ENCODE measurements at regions not wholly inside any gene's neighbourhood (a gene's known extent, or its start where the extent isn't known, plus 50 kb on each side); places are given as distances from the start of the nearest gene placed in this dataset.

DNA sequence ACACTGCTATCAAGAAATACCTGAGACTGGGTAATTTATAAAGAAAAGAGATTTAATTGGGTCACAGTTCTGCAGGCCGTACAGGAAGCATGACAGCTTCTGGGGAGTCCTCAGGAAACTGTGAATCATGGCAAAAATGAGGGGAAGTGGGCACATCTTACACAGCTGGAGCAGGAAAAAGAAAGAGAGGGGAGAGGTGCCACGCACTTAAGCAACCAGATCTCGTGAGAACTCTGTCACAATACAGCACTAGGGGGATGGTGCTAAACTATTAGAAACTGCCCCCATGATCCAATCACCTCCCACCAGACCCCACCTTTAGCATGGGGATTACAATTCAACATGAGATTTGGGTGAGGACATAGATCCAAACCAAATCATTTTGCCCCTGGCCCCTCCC is 105.5 kb upstream of the CPLX2 start:
- Mint-ChIP-seq H3K4me3 (no peak overlapping the region), H3K36me3 (no peaks in the 10 kb centered on the region), H3K27ac (no peak overlapping the region), H3K27me3 (peaks cover 35% of the 10 kb centered on the region), H3K9me3 (peaks cover 15% of the 10 kb centered on the region), H3K4me1 (no peaks in the 10 kb centered on the region)
- no peak for ATAC-seq

- Mint-ChIP-seq H3K9me3 (peaks cover 13% of the 10 kb centered on the region), H3K4me1 (no peaks in the 10 kb centered on the region), H3K4me3 (no peak overlapping the region), H3K36me3 (no peaks in the 10 kb centered on the region), H3K27me3 (peaks cover 37% of the 10 kb centered on the region), H3K27ac (no peak overlapping the region)
- no peak for ATAC-seq
These were observed 104.4 kb upstream of the CPLX2 start for GRCh38 chr5:175766963-175767362.

DNA sequence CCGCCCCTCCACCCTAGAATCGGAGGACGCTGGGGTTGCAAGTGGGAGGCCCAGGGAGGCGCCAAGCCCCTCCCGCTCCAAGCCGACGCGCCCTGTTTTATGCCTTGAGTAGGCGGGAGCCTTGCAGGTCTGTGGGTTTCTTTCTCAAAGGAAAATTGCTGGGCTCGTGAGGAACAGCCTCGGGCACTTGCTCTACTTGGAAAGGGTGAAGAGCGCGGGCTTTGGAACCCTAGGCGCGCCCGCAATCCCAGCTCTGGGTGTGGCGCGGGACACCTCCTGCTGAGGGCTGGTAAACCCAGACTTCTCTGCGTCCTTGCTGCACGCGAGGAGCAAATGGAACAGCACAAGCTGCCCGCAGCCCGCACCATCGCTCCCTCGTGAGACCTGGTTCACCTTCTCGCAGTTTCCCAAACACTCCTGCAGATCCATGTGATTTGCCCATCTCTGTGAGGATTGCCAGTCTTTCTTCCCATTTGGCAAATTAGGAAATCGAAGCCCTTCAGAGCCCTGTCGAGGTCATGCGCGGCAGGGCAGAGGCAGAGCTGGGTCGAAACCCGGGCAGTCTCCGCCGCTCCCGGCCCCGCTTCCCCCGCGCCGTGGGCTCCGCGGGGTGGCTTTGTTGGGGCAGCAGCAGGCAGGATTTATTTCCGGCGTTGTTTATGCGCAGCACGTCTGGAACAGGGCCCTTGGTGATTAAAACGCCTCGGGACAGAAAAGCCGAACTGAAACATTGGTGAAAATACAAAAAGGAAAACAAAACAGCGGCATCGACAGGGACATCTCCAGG is 98.4 kb upstream of the CPLX2 start:
- H3K27ac Mint-ChIP-seq = no peak overlapping the region
- no peaks in the 10 kb centered on the region for H3K36me3 Mint-ChIP-seq
- no peak for ATAC-seq
- no peaks in the 10 kb centered on the region for H3K4me1 Mint-ChIP-seq
- H3K9me3 Mint-ChIP-seq = peaks cover 4% of the 10 kb centered on the region
- peaks cover 41% of the 10 kb centered on the region for H3K27me3 Mint-ChIP-seq
- H3K4me3 Mint-ChIP-seq = no peak overlapping the region

DNA sequence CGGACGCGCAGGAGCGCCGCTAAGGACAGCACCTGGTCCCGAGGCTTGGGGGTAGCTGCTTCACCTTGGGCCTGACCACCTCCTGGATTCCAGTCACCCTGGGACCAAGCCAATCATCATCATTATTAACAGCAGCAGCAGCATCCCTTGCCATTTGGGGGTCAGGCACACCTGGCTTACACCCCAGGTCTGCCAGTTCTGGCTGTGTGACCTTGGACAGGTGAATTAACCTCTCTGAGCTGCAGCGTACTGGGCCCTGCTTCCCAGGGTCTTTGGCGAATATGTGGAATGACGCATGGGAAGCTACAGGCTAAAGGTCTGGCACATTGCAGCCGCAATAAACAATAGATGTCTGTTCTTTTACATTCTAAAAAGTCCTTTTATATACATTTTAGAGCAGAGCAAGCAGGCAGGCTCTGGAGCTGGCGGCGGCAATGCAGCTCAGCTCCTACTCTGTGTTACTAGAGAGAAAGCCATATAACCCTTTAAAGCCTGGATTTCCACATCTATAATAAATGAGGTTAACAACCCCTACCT is 97.8 kb upstream of the CPLX2 start:
- no peak overlapping the region for H3K27ac Mint-ChIP-seq
- no peaks in the 10 kb centered on the region for H3K9me3 Mint-ChIP-seq
- ATAC-seq = no peak
- H3K36me3 Mint-ChIP-seq = no peaks in the 10 kb centered on the region
- H3K27me3 Mint-ChIP-seq = peaks cover 41% of the 10 kb centered on the region
- no peaks in the 10 kb centered on the region for H3K4me1 Mint-ChIP-seq
- no peak overlapping the region for H3K4me3 Mint-ChIP-seq

DNA sequence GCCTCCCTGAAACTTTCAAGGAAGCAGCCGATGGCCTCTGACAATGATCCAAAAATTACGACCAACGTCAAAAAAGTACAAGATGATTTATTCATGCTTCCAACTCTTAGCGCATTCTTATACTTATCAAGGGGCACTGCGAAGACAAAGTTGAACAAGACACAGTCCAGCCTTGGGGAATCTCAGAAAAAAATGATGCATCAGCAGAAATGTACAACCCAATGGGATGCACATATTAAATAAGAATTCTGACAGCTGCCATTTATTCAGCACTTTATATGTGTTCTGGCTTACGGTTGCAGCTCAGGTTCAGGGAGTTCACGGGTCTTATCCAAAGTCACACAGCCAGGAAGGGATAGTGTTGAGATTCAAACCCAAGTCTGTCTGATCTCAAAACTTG is 96.0 kb upstream of the CPLX2 start:
- Mint-ChIP-seq H3K27ac (no peak overlapping the region), H3K27me3 (peaks cover 36% of the 10 kb centered on the region), H3K9me3 (no peaks in the 10 kb centered on the region), H3K36me3 (no peaks in the 10 kb centered on the region), H3K4me3 (no peak overlapping the region), H3K4me1 (no peaks in the 10 kb centered on the region)
- ATAC-seq = no peak

DNA sequence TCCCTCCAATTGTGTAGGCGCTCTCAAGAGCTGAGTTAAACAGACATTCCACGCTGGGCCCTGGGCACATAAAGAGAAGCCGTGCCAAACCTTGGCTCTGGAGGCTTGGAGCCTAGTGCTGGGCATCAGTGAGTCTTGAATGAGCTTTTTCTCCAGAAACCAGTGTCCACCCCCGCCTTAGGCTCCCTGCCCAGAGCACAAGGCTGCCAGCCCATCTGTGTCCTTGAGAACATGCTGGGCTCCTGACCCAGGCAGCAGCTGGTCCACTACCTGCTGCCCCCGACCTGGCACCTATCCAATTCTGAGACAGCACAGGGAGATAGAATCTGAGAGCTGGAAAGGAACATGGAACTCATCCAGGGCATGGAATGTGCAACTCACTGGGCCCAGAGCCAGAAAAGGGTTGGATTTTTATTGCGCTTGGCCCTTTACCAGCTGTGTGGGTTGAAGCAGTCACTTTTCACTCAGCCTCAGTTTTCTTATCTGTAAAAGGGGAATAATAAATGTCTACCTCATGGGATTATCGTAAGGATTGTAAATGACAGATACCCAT is 92.4 kb upstream of the CPLX2 start:
- ATAC-seq = no peak
- Mint-ChIP-seq H3K4me3 (no peak overlapping the region), H3K9me3 (no peaks in the 10 kb centered on the region), H3K27ac (no peak overlapping the region), H3K4me1 (no peaks in the 10 kb centered on the region), H3K36me3 (no peaks in the 10 kb centered on the region), H3K27me3 (peaks cover 24% of the 10 kb centered on the region)

DNA sequence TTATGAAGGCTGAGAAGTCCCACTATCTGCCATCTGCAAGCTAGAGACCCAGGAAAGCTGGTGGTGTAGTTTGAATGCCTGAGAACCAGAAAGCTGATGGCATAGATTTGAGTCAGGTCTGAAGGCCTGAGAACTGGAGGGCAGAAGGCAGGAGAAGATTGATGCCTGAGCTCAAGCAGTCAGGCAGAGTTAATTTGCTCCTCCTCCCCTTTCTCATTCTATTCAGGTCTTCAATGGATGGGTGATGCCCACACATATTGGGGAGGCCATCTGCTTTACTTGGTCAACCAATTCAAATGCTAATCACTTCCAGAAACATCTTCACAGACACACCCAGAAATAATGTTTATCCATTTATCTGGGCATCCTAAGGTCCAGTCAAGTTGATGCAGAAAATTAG is 87.6 kb upstream of the CPLX2 start:
- Mint-ChIP-seq H3K36me3 (no peaks in the 10 kb centered on the region), H3K27me3 (peaks cover 47% of the 10 kb centered on the region), H3K27ac (no peak overlapping the region)

DNA sequence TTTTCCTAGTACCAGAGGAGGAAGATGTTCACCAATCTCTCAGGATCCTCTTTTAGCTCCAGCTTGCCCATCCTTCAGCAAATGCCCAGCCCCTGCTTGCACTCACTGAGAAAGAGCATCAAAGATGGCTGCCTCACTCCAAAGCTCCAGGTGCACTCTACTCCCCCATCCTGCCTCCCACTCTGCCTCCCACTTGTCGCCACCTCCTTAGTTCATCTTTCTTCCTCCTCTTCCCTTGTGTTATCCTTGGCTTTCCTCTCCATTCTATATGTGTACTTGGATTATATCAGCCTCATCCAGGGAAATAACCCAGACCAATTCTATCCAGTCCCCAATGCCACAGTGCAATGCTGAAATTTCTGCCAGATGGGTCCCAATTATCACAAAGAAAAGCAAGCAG is 87.1 kb upstream of the CPLX2 start:
- Mint-ChIP-seq H3K27ac (no peak overlapping the region), H3K9me3 (peaks cover 3% of the 10 kb centered on the region), H3K4me1 (no peaks in the 10 kb centered on the region), H3K27me3 (peaks cover 51% of the 10 kb centered on the region), H3K36me3 (no peaks in the 10 kb centered on the region), H3K4me3 (no peak overlapping the region)
- ATAC-seq = no peak

More for the DNA sequence above, 87.6 kb upstream of the CPLX2 start:
- Mint-ChIP-seq H3K9me3 (peaks cover 3% of the 10 kb centered on the region), H3K4me1 (no peaks in the 10 kb centered on the region), H3K4me3 (no peak overlapping the region)
- no peak for ATAC-seq

DNA sequence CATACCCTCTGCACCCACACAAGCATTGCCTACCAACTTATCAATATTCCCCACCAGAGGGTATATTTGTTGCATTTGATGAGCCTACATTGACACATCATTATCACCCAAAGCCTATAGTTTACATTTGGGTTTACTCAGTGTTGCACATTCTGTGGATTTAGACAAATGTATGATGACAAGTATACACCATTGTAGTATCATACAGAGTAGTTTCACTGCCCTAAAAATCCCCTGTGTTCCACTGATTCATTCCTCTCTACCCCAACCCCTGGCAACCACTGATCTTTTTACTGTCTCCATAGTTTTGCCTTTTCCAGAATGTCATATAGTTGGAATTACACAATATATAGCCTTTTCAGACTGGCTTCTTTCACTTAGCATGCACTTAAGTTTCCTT is 85.7 kb upstream of the CPLX2 start:
- H3K27ac Mint-ChIP-seq = no peak overlapping the region
- H3K27me3 Mint-ChIP-seq = peaks cover 65% of the 10 kb centered on the region
- no peak overlapping the region for H3K4me3 Mint-ChIP-seq
- no peaks in the 10 kb centered on the region for H3K36me3 Mint-ChIP-seq
- peaks cover 3% of the 10 kb centered on the region for H3K9me3 Mint-ChIP-seq
- ATAC-seq = no peak
- no peaks in the 10 kb centered on the region for H3K4me1 Mint-ChIP-seq

GRCh38 chr5:175788155-175788787 is 83.1 kb upstream of the CPLX2 start:
- peaks cover 3% of the 10 kb centered on the region for H3K9me3 Mint-ChIP-seq
- ATAC-seq = no peak
- H3K4me1 Mint-ChIP-seq = no peaks in the 10 kb centered on the region
- peaks cover 82% of the 10 kb centered on the region for H3K27me3 Mint-ChIP-seq
- no peaks in the 10 kb centered on the region for H3K36me3 Mint-ChIP-seq
- H3K4me3 Mint-ChIP-seq = no peak overlapping the region
- no peak overlapping the region for H3K27ac Mint-ChIP-seq

GRCh38 chr5:175789670-175790069 is 81.7 kb upstream of the CPLX2 start:
- no peak for ATAC-seq
- H3K36me3 Mint-ChIP-seq = no peaks in the 10 kb centered on the region
- no peak overlapping the region for H3K4me3 Mint-ChIP-seq
- no peak overlapping the region for H3K27ac Mint-ChIP-seq
- H3K27me3 Mint-ChIP-seq = peaks cover 88% of the 10 kb centered on the region
- no peaks in the 10 kb centered on the region for H3K4me1 Mint-ChIP-seq
- no peaks in the 10 kb centered on the region for H3K9me3 Mint-ChIP-seq

DNA sequence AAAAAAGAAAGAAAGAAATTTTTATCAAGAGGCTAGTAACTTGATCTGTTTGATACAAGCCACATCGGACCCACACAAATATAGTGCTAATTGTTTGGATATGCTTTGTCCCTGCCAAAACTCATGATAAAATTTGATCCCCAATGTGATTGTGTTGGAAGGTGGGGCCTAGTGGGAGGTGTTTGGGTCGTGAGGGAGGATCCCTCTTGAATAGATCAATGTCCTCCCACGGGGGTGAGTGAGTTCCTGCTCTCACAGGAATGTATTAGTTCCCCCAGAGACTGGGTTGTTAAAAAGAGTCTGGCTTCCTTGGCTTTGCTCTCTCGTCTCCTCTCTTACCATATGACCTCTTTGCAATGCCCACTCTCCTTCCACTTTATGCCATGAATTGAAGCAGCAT is 80.6 kb upstream of the CPLX2 start:
- H3K4me3 Mint-ChIP-seq = no peak overlapping the region
- no peak overlapping the region for H3K27ac Mint-ChIP-seq
- H3K4me1 Mint-ChIP-seq = no peaks in the 10 kb centered on the region
- H3K36me3 Mint-ChIP-seq = no peaks in the 10 kb centered on the region
- no peak for ATAC-seq
- peaks cover 89% of the 10 kb centered on the region for H3K27me3 Mint-ChIP-seq
- H3K9me3 Mint-ChIP-seq = peaks cover 1% of the 10 kb centered on the region

- no peak for ATAC-seq
- no peak overlapping the region for H3K4me3 Mint-ChIP-seq
- H3K36me3 Mint-ChIP-seq = no peaks in the 10 kb centered on the region
- H3K27me3 Mint-ChIP-seq = peaks cover 83% of the 10 kb centered on the region
- H3K9me3 Mint-ChIP-seq = peaks cover 3% of the 10 kb centered on the region
- peaks cover 12% of the 10 kb centered on the region for H3K4me1 Mint-ChIP-seq
- H3K27ac Mint-ChIP-seq = no peak overlapping the region
These were observed 75.4 kb upstream of the CPLX2 start for GRCh38 chr5:175795959-175796358.

DNA sequence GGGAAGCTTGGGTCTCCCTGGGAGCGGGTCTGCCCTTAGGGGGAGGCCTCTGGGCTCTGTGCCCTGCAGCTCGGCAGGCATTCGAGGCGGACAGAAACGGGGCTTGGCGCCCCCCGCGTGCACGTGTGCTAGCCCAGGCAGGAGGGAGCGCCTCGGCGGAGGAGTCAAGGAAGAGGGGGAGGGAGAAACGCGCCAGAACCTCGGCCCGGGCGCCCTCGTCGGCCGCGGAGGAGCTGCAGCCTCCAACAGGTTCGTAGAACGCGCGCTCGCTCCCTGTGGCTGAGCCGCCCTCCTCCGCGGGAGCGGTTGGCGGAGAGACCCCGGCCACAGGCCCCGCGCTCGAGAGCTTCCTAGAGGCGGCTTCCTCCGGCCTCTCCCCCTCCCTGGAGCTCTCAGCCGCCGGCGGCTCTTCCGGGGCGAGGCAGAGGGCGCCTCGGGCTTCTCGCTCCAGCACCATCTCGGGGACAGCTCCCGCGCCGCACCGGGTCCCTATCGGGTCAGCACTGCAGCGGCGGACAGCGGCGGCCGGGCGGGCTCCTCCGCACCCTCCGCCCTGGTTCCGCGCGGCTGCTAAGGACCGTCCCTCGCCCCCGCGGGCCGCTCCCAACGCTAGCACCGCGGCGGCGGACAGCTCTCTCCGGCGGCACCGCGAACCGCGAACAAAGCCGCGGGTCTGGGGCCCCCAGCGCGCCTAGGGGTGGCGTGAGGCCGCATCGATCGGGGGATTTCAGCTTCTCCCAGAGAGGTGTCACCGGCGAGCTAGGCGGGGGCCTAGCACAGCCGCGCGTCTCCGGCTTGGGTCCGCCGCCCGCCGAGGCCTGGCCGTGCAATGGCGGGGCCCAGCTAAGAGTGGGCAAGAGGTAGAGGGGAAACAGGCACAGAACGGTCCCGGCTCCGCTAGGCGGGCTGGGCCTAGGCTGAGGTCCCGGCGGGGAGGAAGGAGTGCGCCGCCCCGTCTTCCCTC is 74.6 kb upstream of the CPLX2 start:
- H3K36me3 Mint-ChIP-seq = no peaks in the 10 kb centered on the region
- H3K27me3 Mint-ChIP-seq = peaks cover 86% of the 10 kb centered on the region
- H3K27ac Mint-ChIP-seq = no peak overlapping the region
- ATAC-seq = peak; percentile 75
- no peak overlapping the region for H3K4me3 Mint-ChIP-seq
- peaks cover 12% of the 10 kb centered on the region for H3K4me1 Mint-ChIP-seq
- H3K9me3 Mint-ChIP-seq = peaks cover 3% of the 10 kb centered on the region

DNA sequence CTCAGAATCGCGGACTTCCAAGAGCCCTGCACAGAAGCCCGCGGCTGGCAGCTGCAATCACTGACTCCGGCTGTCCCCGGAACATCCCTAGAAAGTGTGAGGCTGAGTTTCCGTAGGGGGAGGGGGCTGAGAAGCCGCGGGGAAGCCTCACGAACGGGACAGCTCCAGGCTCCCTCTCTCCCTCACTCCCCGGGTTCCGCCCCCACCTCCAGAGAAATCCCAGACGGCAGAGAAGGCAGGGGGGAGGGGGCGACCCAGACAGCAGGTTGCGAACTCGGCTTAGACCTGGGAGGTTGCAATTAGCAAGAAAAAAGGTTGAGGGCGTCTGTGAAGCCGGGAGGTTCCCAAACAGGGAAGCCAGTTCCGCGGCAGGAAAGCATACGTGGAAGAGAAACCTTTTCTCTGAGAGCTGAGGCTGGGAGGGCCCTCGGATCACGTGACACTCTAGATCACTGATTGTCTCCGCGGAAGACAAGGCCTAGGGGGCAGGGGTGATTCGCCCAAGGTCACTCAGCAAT is 73.8 kb upstream of the CPLX2 start:
- ATAC-seq = no peak
- peaks cover 12% of the 10 kb centered on the region for H3K4me1 Mint-ChIP-seq
- peaks cover 3% of the 10 kb centered on the region for H3K9me3 Mint-ChIP-seq
- H3K36me3 Mint-ChIP-seq = no peaks in the 10 kb centered on the region
- no peak overlapping the region for H3K27ac Mint-ChIP-seq
- H3K4me3 Mint-ChIP-seq = no peak overlapping the region
- H3K27me3 Mint-ChIP-seq = peaks cover 84% of the 10 kb centered on the region

All from stimulated activated memory B cell treated with anti-CD40 and anti-IgM and Interleukin-4, amounts not matched to agents 10 μg/mL and 1 μg/mL and 100 μg/mL, for 72 hours (primary cell).